Neural cell (in vitro differentiated cells): ENCODE measurements at regions not wholly inside any gene's neighbourhood (a gene's known extent, or its start where the extent isn't known, plus 50 kb on each side); places are given as distances from the start of the nearest gene placed in this dataset.

Source experiments
- H2AFZ ChIP-seq: fragments of 200-600, 300-800 bp; sonication (generic), shearing (Covaris generic); 2 replicates; pipeline ENCODE4 v1.6.0; 2014; ENCODE audit warnings: low read depth, mild to moderate bottlenecking, antibody characterized with exemption, low read length, moderate library complexity
- H3F3A ChIP-seq: fragments of 200-600 bp; shearing (Covaris generic); 2 replicates; pipeline ENCODE4 v1.6.1; 2016; ENCODE audit warnings: mild to moderate bottlenecking, moderate library complexity, mixed read lengths, antibody characterized with exemption, low read length; ENCODE audit not compliant: insufficient read depth, poor library complexity, severe bottlenecking
- H3K27ac ChIP-seq: fragments of 200-600, 300-800 bp; sonication (generic), shearing (Covaris generic); 2 replicates; pipeline ENCODE4 v1.5.1; 2014; ENCODE audit warnings: mild to moderate bottlenecking, low read length, moderate library complexity
- H3K27me3 ChIP-seq: fragments of 300-800, 200-600 bp; sonication (generic), shearing (Covaris generic); 2 replicates; pipeline ENCODE4 v1.6.0; 2014; ENCODE audit warnings: mild to moderate bottlenecking, low read depth, low read length, moderate library complexity; ENCODE audit not compliant: insufficient read depth
- H3K36me3 ChIP-seq: fragments of 300-800, 200-600 bp; sonication (generic), shearing (Covaris generic); 2 replicates; pipeline ENCODE4 v1.5.1; 2014; ENCODE audit warnings: mild to moderate bottlenecking, antibody characterized with exemption, low read length, moderate library complexity; ENCODE audit not compliant: insufficient read depth
- H3K4me2 ChIP-seq: fragments of 300-800, 200-600 bp; sonication (generic), shearing (Covaris generic); 2 replicates; pipeline ENCODE4 v1.6.0; 2014; ENCODE audit warnings: mild to moderate bottlenecking, low read length
- H3K4me3 ChIP-seq: fragments of 300-800, 200-600 bp; sonication (generic), shearing (Covaris generic); 2 replicates; pipeline ENCODE4 v1.5.1; 2014; ENCODE audit warnings: mild to moderate bottlenecking, low read length, moderate library complexity
- H3K79me2 ChIP-seq: fragments of 200-600 bp; shearing (Covaris generic); replicated peaks from 2 replicates; pipeline ENCODE4 v1.6.0; 2014; ENCODE audit warnings: mild to moderate bottlenecking, low read length, moderate library complexity; ENCODE audit not compliant: insufficient read depth
- H3K9ac ChIP-seq: fragments of 300-800, 200-600 bp; sonication (generic), shearing (Covaris generic); 2 replicates; pipeline ENCODE4 v1.6.1; 2016; ENCODE audit warnings: mild to moderate bottlenecking, low read length, mixed read lengths
- H3K9me2 ChIP-seq: fragments of 200-600 bp; shearing (Covaris generic); 2 replicates; pipeline ENCODE4 v1.6.1; 2016; ENCODE audit warnings: mild to moderate bottlenecking, low read length, mixed read lengths; ENCODE audit not compliant: insufficient read depth
- H3K9me3 ChIP-seq: fragments of 200-600, 300-800 bp; sonication (generic), shearing (Covaris generic); 2 replicates; pipeline ENCODE4 v1.6.1; 2016; ENCODE audit warnings: mild to moderate bottlenecking, mixed run types, low read length, moderate library complexity, mixed read lengths
- H4K20me1 ChIP-seq: fragments of 200-600 bp; shearing (Covaris generic); 2 replicates; pipeline ENCODE4 v1.6.1; 2016; ENCODE audit warnings: mild to moderate bottlenecking, mixed run types; ENCODE audit not compliant: insufficient read depth
- EP300 ChIP-seq: fragments of 450-650 bp; conservative IDR thresholded peaks from 2 replicates; pipeline ENCODE4 v1.6.1; 2014; ENCODE audit warnings: antibody characterized with exemption, mild to moderate bottlenecking, moderate library complexity; ENCODE audit not compliant: poor library complexity, severe bottlenecking
- EZH2 ChIP-seq: fragments of 200-600, 300-800 bp; shearing (Covaris generic), sonication (generic); IDR thresholded peaks from 2 replicates; pipeline ENCODE4 v1.6.1; 2014; ENCODE audit warnings: antibody characterized with exemption, low read length, borderline replicate concordance, mild to moderate bottlenecking; ENCODE audit not compliant: insufficient read depth, poor library complexity, severe bottlenecking
- MXI1 ChIP-seq: fragments of 450-650 bp; conservative IDR thresholded peaks from 2 replicates; pipeline ENCODE4 v1.6.1; 2014; ENCODE audit warnings: antibody characterized with exemption, mild to moderate bottlenecking; ENCODE audit not compliant: poor library complexity, severe bottlenecking
- POLR2AphosphoS5 ChIP-seq: IDR thresholded peaks from 2 replicates; pipeline ENCODE4 v1.6.1; 2012
- RAD21 ChIP-seq: fragments of 450-650 bp; conservative IDR thresholded peaks from 2 replicates; pipeline ENCODE4 v1.6.1; 2014; ENCODE audit warnings: antibody characterized with exemption, mild to moderate bottlenecking, moderate library complexity
- SMC3 ChIP-seq: fragments of 450-650 bp; conservative IDR thresholded peaks from 2 replicates; pipeline ENCODE4 v1.6.1; 2014; ENCODE audit warnings: antibody characterized with exemption, mild to moderate bottlenecking, moderate library complexity; ENCODE audit not compliant: poor library complexity
- TAF1 ChIP-seq: IDR thresholded peaks from 2 replicates; pipeline ENCODE4 v1.6.1; 2012; ENCODE audit warnings: low read depth
- TF ChIP-seq, protein P1 (sequence below): fragments of 450-650 bp; IDR thresholded peaks from 2 replicates; pipeline ENCODE4 v1.5.1; 2014; ENCODE audit warnings: antibody characterized with exemption, mild to moderate bottlenecking, moderate library complexity; ENCODE audit not compliant: poor library complexity, severe bottlenecking
- TF ChIP-seq, protein P2 (sequence below): IDR thresholded peaks from 2 replicates; pipeline ENCODE4 v1.6.1; 2012; ENCODE audit warnings: borderline replicate concordance

DNA sequence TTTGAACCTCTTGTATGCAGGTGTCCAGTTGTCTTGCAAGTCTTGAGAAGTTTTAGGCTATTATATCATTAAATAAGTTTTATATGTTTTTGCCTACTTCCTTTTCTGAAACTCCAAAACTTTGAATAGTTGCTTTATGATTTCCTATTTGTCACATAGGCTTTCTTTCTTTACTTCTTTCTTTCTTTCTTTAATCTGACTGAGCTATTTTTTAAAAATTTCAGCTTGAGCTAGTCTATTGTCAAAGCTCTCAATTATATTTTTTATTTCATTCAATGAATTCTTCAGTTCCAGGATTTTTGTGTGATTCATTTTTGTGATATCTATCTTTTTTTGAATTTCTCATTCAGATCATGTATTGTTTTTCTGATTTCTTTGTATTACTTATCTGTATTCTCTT is 102.1 kb upstream of the TMEM178A start:
- no peaks in the 10 kb centered on the region for H3F3A ChIP-seq
- no peak overlapping the region for H3K27ac ChIP-seq
- H3K4me3 ChIP-seq = no peak overlapping the region
- H3K27me3 ChIP-seq = no peaks in the 10 kb centered on the region
- no peak overlapping the region for H2AFZ ChIP-seq
- no peak overlapping the region for H3K4me2 ChIP-seq
- H3K9ac ChIP-seq = no peak overlapping the region
- H3K9me3 ChIP-seq = no peaks in the 10 kb centered on the region
- no peaks in the 10 kb centered on the region for H3K9me2 ChIP-seq
- H4K20me1 ChIP-seq = no peaks in the 10 kb centered on the region
- H3K36me3 ChIP-seq = no peaks in the 10 kb centered on the region
- no peak for TF ChIP-seq RAD21
- no peak for TF ChIP-seq TAF1
- TF ChIP-seq, protein P1, sequence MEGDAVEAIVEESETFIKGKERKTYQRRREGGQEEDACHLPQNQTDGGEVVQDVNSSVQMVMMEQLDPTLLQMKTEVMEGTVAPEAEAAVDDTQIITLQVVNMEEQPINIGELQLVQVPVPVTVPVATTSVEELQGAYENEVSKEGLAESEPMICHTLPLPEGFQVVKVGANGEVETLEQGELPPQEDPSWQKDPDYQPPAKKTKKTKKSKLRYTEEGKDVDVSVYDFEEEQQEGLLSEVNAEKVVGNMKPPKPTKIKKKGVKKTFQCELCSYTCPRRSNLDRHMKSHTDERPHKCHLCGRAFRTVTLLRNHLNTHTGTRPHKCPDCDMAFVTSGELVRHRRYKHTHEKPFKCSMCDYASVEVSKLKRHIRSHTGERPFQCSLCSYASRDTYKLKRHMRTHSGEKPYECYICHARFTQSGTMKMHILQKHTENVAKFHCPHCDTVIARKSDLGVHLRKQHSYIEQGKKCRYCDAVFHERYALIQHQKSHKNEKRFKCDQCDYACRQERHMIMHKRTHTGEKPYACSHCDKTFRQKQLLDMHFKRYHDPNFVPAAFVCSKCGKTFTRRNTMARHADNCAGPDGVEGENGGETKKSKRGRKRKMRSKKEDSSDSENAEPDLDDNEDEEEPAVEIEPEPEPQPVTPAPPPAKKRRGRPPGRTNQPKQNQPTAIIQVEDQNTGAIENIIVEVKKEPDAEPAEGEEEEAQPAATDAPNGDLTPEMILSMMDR = no peak
- no peak for TF ChIP-seq MXI1
- TF ChIP-seq SMC3 = no peak
- TF ChIP-seq EZH2 = no peak
- TF ChIP-seq, protein P2, sequence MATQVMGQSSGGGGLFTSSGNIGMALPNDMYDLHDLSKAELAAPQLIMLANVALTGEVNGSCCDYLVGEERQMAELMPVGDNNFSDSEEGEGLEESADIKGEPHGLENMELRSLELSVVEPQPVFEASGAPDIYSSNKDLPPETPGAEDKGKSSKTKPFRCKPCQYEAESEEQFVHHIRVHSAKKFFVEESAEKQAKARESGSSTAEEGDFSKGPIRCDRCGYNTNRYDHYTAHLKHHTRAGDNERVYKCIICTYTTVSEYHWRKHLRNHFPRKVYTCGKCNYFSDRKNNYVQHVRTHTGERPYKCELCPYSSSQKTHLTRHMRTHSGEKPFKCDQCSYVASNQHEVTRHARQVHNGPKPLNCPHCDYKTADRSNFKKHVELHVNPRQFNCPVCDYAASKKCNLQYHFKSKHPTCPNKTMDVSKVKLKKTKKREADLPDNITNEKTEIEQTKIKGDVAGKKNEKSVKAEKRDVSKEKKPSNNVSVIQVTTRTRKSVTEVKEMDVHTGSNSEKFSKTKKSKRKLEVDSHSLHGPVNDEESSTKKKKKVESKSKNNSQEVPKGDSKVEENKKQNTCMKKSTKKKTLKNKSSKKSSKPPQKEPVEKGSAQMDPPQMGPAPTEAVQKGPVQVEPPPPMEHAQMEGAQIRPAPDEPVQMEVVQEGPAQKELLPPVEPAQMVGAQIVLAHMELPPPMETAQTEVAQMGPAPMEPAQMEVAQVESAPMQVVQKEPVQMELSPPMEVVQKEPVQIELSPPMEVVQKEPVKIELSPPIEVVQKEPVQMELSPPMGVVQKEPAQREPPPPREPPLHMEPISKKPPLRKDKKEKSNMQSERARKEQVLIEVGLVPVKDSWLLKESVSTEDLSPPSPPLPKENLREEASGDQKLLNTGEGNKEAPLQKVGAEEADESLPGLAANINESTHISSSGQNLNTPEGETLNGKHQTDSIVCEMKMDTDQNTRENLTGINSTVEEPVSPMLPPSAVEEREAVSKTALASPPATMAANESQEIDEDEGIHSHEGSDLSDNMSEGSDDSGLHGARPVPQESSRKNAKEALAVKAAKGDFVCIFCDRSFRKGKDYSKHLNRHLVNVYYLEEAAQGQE = no peak
- TF ChIP-seq EP300 = no peak
- no peak for TF ChIP-seq POLR2AphosphoS5
- H3K79me2 ChIP-seq = no peaks in the 10 kb centered on the region

DNA sequence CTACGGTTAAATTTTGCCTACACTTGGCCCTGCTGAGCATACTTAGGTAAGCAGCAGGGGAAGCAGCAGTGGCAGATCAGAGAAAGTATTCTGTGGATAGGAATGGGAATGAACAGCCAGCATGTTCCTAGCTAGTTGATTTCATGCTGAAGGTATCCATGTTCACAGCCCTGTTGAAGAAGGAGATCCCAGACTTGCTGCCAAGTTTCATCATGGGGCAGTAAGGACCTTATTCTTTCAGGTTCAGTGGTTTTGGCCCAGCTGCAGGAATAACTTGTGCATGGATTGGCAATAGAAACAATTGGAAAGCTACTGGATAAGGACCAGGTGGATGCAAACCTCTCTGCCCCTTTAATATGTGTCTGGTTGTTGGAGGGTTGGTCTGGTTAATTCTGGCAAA is 98.2 kb upstream of the TMEM178A start:
- H3K4me2 ChIP-seq = no peak overlapping the region
- no peaks in the 10 kb centered on the region for H3F3A ChIP-seq
- H3K27me3 ChIP-seq = no peaks in the 10 kb centered on the region
- H3K4me3 ChIP-seq = no peak overlapping the region
- no peak overlapping the region for H3K27ac ChIP-seq
- H2AFZ ChIP-seq = no peak overlapping the region
- H3K9me3 ChIP-seq = no peaks in the 10 kb centered on the region
- H4K20me1 ChIP-seq = no peaks in the 10 kb centered on the region
- H3K9ac ChIP-seq = no peak overlapping the region
- H3K36me3 ChIP-seq = no peaks in the 10 kb centered on the region
- H3K79me2 ChIP-seq = no peaks in the 10 kb centered on the region
- TF ChIP-seq EZH2 = no peak
- no peak for TF ChIP-seq MXI1
- TF ChIP-seq, protein P1 = no peak
- TF ChIP-seq, protein P2 = no peak
- no peak for TF ChIP-seq EP300
- TF ChIP-seq POLR2AphosphoS5 = no peak
- no peak for TF ChIP-seq TAF1
- no peak for TF ChIP-seq RAD21
- TF ChIP-seq SMC3 = no peak
- H3K9me2 ChIP-seq = no peaks in the 10 kb centered on the region
